ENCODE measurements at regions not wholly inside any gene's neighbourhood (a gene's known extent, or its start where the extent isn't known, plus 50 kb on each side); places are given as distances from the start of the nearest gene placed in this dataset.
"Not testable (repeated sequence)": the region's sequence is repeated elsewhere in the genome, so short reads cannot be mapped to it uniquely, and the experiment has no call there.

GRCh38 chr6:80793411-80793810, 686.9 kb downstream of the BCKDHB start:
- POLR2A ChIA-PET (ENCODE audit: low non-redundant PET): no interaction called here
- DNase-seq (ENCODE audit: low spot score): no peak
- TF ChIP-seq CTCF (conservative IDR thresholded peaks at IDR 0.05; ENCODE audit: low read depth, low read length) (no peak), EZH2 (IDR thresholded peaks at IDR 0.05; ENCODE audit: borderline replicate concordance, low read depth, low read length, poor library complexity, severe bottlenecking) (no peak)
- Histone ChIP-seq H3K4me3 (ENCODE audit: low read depth, low read length, poor library complexity, severe bottlenecking) (no peak overlapping the region), H3K4me1 (ENCODE audit: insufficient read depth, low read length, poor library complexity, severe bottlenecking) (no peaks in the 10 kb centered on the region), H3K27me3 (replicated peaks; ENCODE audit: insufficient read depth, low read depth, low read length, poor library complexity) (no peaks in the 10 kb centered on the region), H3K9me3 (ENCODE audit: low read depth, low read length, poor library complexity, severe bottlenecking) (no peaks in the 10 kb centered on the region), H3K27ac (ENCODE audit: low read depth, low read length, poor library complexity, severe bottlenecking) (no peak overlapping the region), H3K36me3 (ENCODE audit: insufficient read depth, low read length, poor library complexity, severe bottlenecking) (no peaks in the 10 kb centered on the region)
- CTCF ChIA-PET: no interaction called here
- no TSS peak for BruUV-seq (replicated peaks)
- intact Hi-C loops (cut with micrococcal nuclease; ENCODE audit: unreplicated experiment): no loop called here

- H3K4me1 ChIP-seq (ENCODE audit: insufficient read depth, low read length, poor library complexity, severe bottlenecking): no peaks in the 10 kb centered on the region
- POLR2A ChIA-PET (ENCODE audit: low non-redundant PET): no interaction called here
Observed at GRCh38 chr6:80792151-80792550, 685.7 kb downstream of the BCKDHB start.

GRCh38 chr6:80789912-80790570, 683.6 kb downstream of the BCKDHB start:
- no peaks in the 10 kb centered on the region for H3K36me3 ChIP-seq (ENCODE audit: insufficient read depth, low read length, poor library complexity, severe bottlenecking)
- H3K9me3 ChIP-seq (ENCODE audit: low read depth, low read length, poor library complexity, severe bottlenecking): no peaks in the 10 kb centered on the region
- TF ChIP-seq EZH2 (IDR thresholded peaks at IDR 0.05; ENCODE audit: borderline replicate concordance, low read depth, low read length, poor library complexity, severe bottlenecking) (no peak), CTCF (conservative IDR thresholded peaks at IDR 0.05; ENCODE audit: low read depth, low read length) (no peak)
- no peak overlapping the region for H3K27ac ChIP-seq (ENCODE audit: low read depth, low read length, poor library complexity, severe bottlenecking)
- no peaks in the 10 kb centered on the region for H3K27me3 ChIP-seq (replicated peaks; ENCODE audit: insufficient read depth, low read depth, low read length, poor library complexity)
- no peaks in the 10 kb centered on the region for H3K4me1 ChIP-seq (ENCODE audit: insufficient read depth, low read length, poor library complexity, severe bottlenecking)
- no peak overlapping the region for H3K4me3 ChIP-seq (ENCODE audit: low read depth, low read length, poor library complexity, severe bottlenecking)
- no TSS peak for BruUV-seq (replicated peaks)
- ChIA-PET POLR2A (ENCODE audit: low non-redundant PET) (no interaction called here), CTCF (no interaction called here)
- intact Hi-C loops (cut with micrococcal nuclease; ENCODE audit: unreplicated experiment): no loop called here
- DNase-seq (ENCODE audit: low spot score): no peak

More at GRCh38 chr6:80792151-80792550, 685.7 kb downstream of the BCKDHB start:
- intact Hi-C loops (cut with micrococcal nuclease; ENCODE audit: unreplicated experiment): no loop called here
- DNase-seq (ENCODE audit: low spot score): no peak
- TF ChIP-seq CTCF (conservative IDR thresholded peaks at IDR 0.05; ENCODE audit: low read depth, low read length) (no peak), EZH2 (IDR thresholded peaks at IDR 0.05; ENCODE audit: borderline replicate concordance, low read depth, low read length, poor library complexity, severe bottlenecking) (no peak)
- CTCF ChIA-PET: no interaction called here
- H3K9me3 ChIP-seq (ENCODE audit: low read depth, low read length, poor library complexity, severe bottlenecking): no peaks in the 10 kb centered on the region
- H3K27ac ChIP-seq (ENCODE audit: low read depth, low read length, poor library complexity, severe bottlenecking): no peak overlapping the region
- no peaks in the 10 kb centered on the region for H3K27me3 ChIP-seq (replicated peaks; ENCODE audit: insufficient read depth, low read depth, low read length, poor library complexity)
- BruUV-seq (replicated peaks): no TSS peak
- no peak overlapping the region for H3K4me3 ChIP-seq (ENCODE audit: low read depth, low read length, poor library complexity, severe bottlenecking)
- H3K36me3 ChIP-seq (ENCODE audit: insufficient read depth, low read length, poor library complexity, severe bottlenecking): no peaks in the 10 kb centered on the region

- POLR2A ChIA-PET (ENCODE audit: low non-redundant PET); H3K27me3 ChIP-seq (replicated peaks; ENCODE audit: insufficient read depth, low read depth, low read length, poor library complexity); BruUV-seq (replicated peaks): not testable (repeated sequence)
Observed at GRCh38 chr6:80783271-80783670, 676.8 kb downstream of the BCKDHB start.

More at GRCh38 chr6:80783271-80783670, 676.8 kb downstream of the BCKDHB start:
- H3K27ac ChIP-seq (ENCODE audit: low read depth, low read length, poor library complexity, severe bottlenecking); CTCF ChIA-PET; H3K4me3 ChIP-seq (ENCODE audit: low read depth, low read length, poor library complexity, severe bottlenecking); H3K36me3 ChIP-seq (ENCODE audit: insufficient read depth, low read length, poor library complexity, severe bottlenecking); intact Hi-C loops (cut with micrococcal nuclease; ENCODE audit: unreplicated experiment); DNase-seq (ENCODE audit: low spot score); H3K9me3 ChIP-seq (ENCODE audit: low read depth, low read length, poor library complexity, severe bottlenecking); H3K4me1 ChIP-seq (ENCODE audit: insufficient read depth, low read length, poor library complexity, severe bottlenecking): not testable (repeated sequence)
